C4-2B (cell line): ENCODE measurements at regions not wholly inside any gene's neighbourhood (a gene's known extent, or its start where the extent isn't known, plus 50 kb on each side); places are given as distances from the start of the nearest gene placed in this dataset.

ENCODE experiments used
- ZFX ChIP-seq: fragments of 450-650 bp; IDR thresholded peaks from 2 replicates; pipeline ENCODE4 v1.6.1; 2017
- TF ChIP-seq, protein P1 (sequence below): fragments of 450-650 bp; conservative IDR thresholded peaks from 2 replicates; pipeline ENCODE4 v1.5.1; 2017; ENCODE audit warnings: mild to moderate bottlenecking

DNA sequence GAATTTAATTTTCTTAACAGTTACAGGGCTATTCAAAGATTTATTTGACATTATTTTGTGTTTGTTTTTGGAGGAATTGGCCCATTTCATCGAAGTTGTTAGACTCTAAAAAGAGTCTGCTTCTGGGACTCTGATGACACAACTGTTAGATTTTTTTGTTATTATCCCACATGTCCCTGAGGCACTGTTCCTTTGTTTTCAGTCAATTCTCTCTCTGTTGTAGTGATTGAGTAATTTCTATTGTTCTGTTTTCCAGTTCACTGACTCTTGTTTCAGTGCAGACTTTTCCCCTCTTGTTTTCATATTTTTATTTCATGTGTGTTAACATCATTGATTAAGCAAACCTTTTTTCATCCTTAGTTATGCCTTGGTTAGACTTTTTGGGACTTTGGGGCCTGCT lies 325.0 kb downstream of the ZNF326 start:
- TF ChIP-seq, protein P1, sequence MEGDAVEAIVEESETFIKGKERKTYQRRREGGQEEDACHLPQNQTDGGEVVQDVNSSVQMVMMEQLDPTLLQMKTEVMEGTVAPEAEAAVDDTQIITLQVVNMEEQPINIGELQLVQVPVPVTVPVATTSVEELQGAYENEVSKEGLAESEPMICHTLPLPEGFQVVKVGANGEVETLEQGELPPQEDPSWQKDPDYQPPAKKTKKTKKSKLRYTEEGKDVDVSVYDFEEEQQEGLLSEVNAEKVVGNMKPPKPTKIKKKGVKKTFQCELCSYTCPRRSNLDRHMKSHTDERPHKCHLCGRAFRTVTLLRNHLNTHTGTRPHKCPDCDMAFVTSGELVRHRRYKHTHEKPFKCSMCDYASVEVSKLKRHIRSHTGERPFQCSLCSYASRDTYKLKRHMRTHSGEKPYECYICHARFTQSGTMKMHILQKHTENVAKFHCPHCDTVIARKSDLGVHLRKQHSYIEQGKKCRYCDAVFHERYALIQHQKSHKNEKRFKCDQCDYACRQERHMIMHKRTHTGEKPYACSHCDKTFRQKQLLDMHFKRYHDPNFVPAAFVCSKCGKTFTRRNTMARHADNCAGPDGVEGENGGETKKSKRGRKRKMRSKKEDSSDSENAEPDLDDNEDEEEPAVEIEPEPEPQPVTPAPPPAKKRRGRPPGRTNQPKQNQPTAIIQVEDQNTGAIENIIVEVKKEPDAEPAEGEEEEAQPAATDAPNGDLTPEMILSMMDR, result no peak
- TF ChIP-seq ZFX, result no peak
